ENCODE measurements at regions not wholly inside any gene's neighbourhood (a gene's known extent, or its start where the extent isn't known, plus 50 kb on each side); places are given as distances from the start of the nearest gene placed in this dataset.

DNA sequence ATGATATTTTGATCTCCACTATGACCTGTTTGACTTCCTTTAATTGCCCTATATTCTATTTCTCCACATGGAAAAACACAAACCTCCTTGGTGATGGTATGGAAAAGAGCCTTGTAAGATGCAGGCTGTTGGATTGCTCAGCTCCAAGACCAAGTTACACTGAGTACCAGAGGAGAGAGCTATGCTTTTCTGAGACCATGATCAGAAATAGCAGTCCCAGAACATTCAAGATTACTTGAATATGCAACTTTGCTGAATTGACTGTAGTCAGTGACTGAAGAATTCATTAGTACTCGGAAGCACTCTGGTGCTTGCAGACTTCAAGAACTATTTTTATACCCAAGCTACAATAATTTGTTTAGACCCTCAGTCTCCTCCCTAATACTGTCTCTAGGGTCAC is 310.6 kb upstream of the FSIP2 start:
- TF ChIP-seq POLR2A (IDR thresholded peaks at IDR 0.05; ENCODE audit: low read depth, low read length), result no peak
- no peak for TF ChIP-seq POLR2AphosphoS5 (IDR thresholded peaks at IDR 0.05; ENCODE audit: low read depth, low read length)

Data from GM12892 (cell line).